Mucosa of descending colon (tissue), 3 donors: ENCODE measurements at regions not wholly inside any gene's neighbourhood (a gene's known extent, or its start where the extent isn't known, plus 50 kb on each side); places are given as distances from the start of the nearest gene placed in this dataset.

Source experiments
- ATAC-seq: fragments of 200-7000 bp; cut with Tn5 transposase; one replicate; pipeline ENCODE4 v1.9.1; 2020; ENCODE audit warnings: mild to moderate bottlenecking, moderate library complexity
- DNase-seq, 3 donors: peaks; one replicate each; pipeline ENCODE4 v3.0.0-alpha.2; 2020
- H3K36me3 ChIP-seq: fragments of 200-600 bp; one replicate; pipeline ENCODE4 v1.8.0; 2021; ENCODE audit warnings: low read depth, mild to moderate bottlenecking
- H3K4me1 ChIP-seq: fragments of 200-600 bp; one replicate; pipeline ENCODE4 v1.8.0; 2021; ENCODE audit warnings: low read depth, mild to moderate bottlenecking
- H3K4me3 ChIP-seq: fragments of 200-600 bp; one replicate; pipeline ENCODE4 v1.8.0; 2021; ENCODE audit warnings: mild to moderate bottlenecking
- H3K9me3 ChIP-seq: fragments of 200-600 bp; one replicate; pipeline ENCODE4 v1.8.0; 2021; ENCODE audit warnings: mild to moderate bottlenecking
- CTCF ChIP-seq: fragments of 200-600 bp; IDR thresholded peaks from one replicate; pipeline ENCODE4 v1.8.0; 2022; ENCODE audit warnings: antibody characterized with exemption, mild to moderate bottlenecking
- intact Hi-C, 2 donors: fragments of 100-400 bp; cut with DNase I in 1 of 2; cut with micrococcal nuclease in 1 of 2; formaldehyde crosslinking; loops; one replicate each; pipeline versions ENCODE4 v1.11.0 to v1.11.1; 2022; cut with DNase I, micrococcal nuclease
- donor health status: DM: no; HTN: no; CAD: no; lungs with moderate emphysema.
- donor health status: DM: no; HTN: no; CAD: no.
- donor health status: DM: no; HTN: yes; CAD: no.

- no peaks in the 10 kb centered on the region for H3K4me1 ChIP-seq
- intact Hi-C loops = no loop called here
- DNase-seq (no peak), ATAC-seq (no peak)
- H3K9me3 ChIP-seq = no peaks in the 10 kb centered on the region
- TF ChIP-seq CTCF = no peak
- no peak overlapping the region for H3K4me3 ChIP-seq
- H3K36me3 ChIP-seq = no peaks in the 10 kb centered on the region
These were observed 66.0 kb downstream of the ZNF281 start for GRCh38 chr1:200343874-200344273.

- no peaks in the 10 kb centered on the region for H3K36me3 ChIP-seq
- ATAC-seq = no peak
- H3K4me3 ChIP-seq = no peak overlapping the region
- TF ChIP-seq CTCF = no peak
- DNase-seq = no peak
- intact Hi-C loops = no loop called here
- H3K4me1 ChIP-seq = no peaks in the 10 kb centered on the region
- no peaks in the 10 kb centered on the region for H3K9me3 ChIP-seq
These were observed 67.1 kb downstream of the ZNF281 start for GRCh38 chr1:200342511-200343311.

GRCh38 chr1:200338451-200338850 is 71.4 kb downstream of the ZNF281 start:
- intact Hi-C loops = no loop called here
- no peak for DNase-seq
- no peaks in the 10 kb centered on the region for H3K9me3 ChIP-seq
- H3K4me1 ChIP-seq = no peaks in the 10 kb centered on the region
- ATAC-seq = no peak
- no peak for TF ChIP-seq CTCF
- no peaks in the 10 kb centered on the region for H3K36me3 ChIP-seq
- H3K4me3 ChIP-seq = no peak overlapping the region

- H3K9me3 ChIP-seq = no peaks in the 10 kb centered on the region
- TF ChIP-seq CTCF = no peak
- no peak for ATAC-seq
- no peak overlapping the region for H3K4me3 ChIP-seq
- no peak for DNase-seq
- no peaks in the 10 kb centered on the region for H3K4me1 ChIP-seq
- intact Hi-C loops = no loop called here
- no peaks in the 10 kb centered on the region for H3K36me3 ChIP-seq
These were observed 72.0 kb downstream of the ZNF281 start for GRCh38 chr1:200337831-200338230.

- intact Hi-C loops = no loop called here
- ATAC-seq (no peak), DNase-seq (no peak)
- Histone ChIP-seq H3K9me3 (no peaks in the 10 kb centered on the region), H3K4me1 (no peaks in the 10 kb centered on the region), H3K4me3 (no peak overlapping the region), H3K36me3 (no peaks in the 10 kb centered on the region)
- no peak for TF ChIP-seq CTCF
These were observed 72.4 kb downstream of the ZNF281 start for GRCh38 chr1:200337410-200337809.
